Tibial nerve (tissue), 4 donors: ENCODE measurements at regions not wholly inside any gene's neighbourhood (a gene's known extent, or its start where the extent isn't known, plus 50 kb on each side); places are given as distances from the start of the nearest gene placed in this dataset.

Source experiments
- CTCF ChIP-seq, 5 experiments: fragments of 200-600 bp in 3 of 5; fragments of 450-650 bp in 2 of 5; sonication (generic) in 3 of 5; IDR thresholded peaks; one replicate each; pipeline ENCODE4 v1.5.1; 2016 to 2019; ENCODE audit warnings: antibody characterized with exemption in 5 of 5, mild to moderate bottlenecking in 3 of 5, moderate library complexity in 2 of 5
- EP300 ChIP-seq, 2 donors: sonication (generic); formaldehyde crosslinking; IDR thresholded peaks; one replicate each; pipeline ENCODE4 v1.6.1; 2017; ENCODE audit warnings: antibody characterized with exemption in 2 of 2, mild to moderate bottlenecking in 1 of 2
- POLR2A ChIP-seq, 2 donors: fragments of 450-650 bp; IDR thresholded peaks; one replicate each; pipeline ENCODE4 v1.6.1; 2017; ENCODE audit warnings: antibody characterized with exemption in 2 of 2, mild to moderate bottlenecking in 2 of 2, moderate library complexity in 2 of 2

- no peak for TF ChIP-seq EP300 (IDR thresholded peaks at IDR 0.05)
- no peak for TF ChIP-seq CTCF (IDR thresholded peaks at IDR 0.05)
- no peak for TF ChIP-seq POLR2A (IDR thresholded peaks at IDR 0.05)
Observed at GRCh38 chrX:47302396-47302795, 68.0 kb upstream of the ZNF157 start.
